H1 (cell line): ENCODE measurements at regions not wholly inside any gene's neighbourhood (a gene's known extent, or its start where the extent isn't known, plus 50 kb on each side); places are given as distances from the start of the nearest gene placed in this dataset.

Source experiments
- CTCF ChIA-PET: fragments of 300-600 bp; sonication (Branson Sonifier 250); formaldehyde crosslinking; loops from one replicate; lab custom pipeline; 2021; ENCODE audit not compliant: partially characterized antibody; lab: Charles Lee
- POLR2A ChIA-PET: fragments of 300-600 bp; sonication (Branson Sonifier 250); formaldehyde crosslinking; loops from one replicate; lab custom pipeline; 2021; ENCODE audit warnings: inconsistent platforms; ENCODE audit not compliant: partially characterized antibody; lab: Charles Lee
- DNase-seq, 2 experiments: peaks; one replicate each; pipeline versions ENCODE4 v3.0.0 to v3.0.0-alpha.2; 2010 to 2022; ENCODE audit warnings: low spot score in 2 of 2, low read depth in 1 of 2, mixed read lengths in 1 of 2
- FAIRE-seq: peaks from 2 replicates; lab custom pipeline; 2011; peaks lifted over from hg19 to GRCh38; lab: Jason Lieb, UNC
- H2AFZ ChIP-seq: 2 replicates; pipeline ENCODE4 v1.8.1; 2012; ENCODE audit warnings: low read length, inconsistent platforms
- H2AK5ac ChIP-seq: 2 replicates; pipeline ENCODE4 v1.6.1; 2013; ENCODE audit warnings: low read depth, low read length
- H2BK120ac ChIP-seq: replicated peaks from 2 replicates; pipeline ENCODE3; 2013; ENCODE audit warnings: low read depth, low read length, inconsistent platforms
- H2BK12ac ChIP-seq: 2 replicates; pipeline ENCODE4 v1.6.1; 2013; ENCODE audit warnings: low read depth, low read length
- H2BK15ac ChIP-seq: 2 replicates; pipeline ENCODE4 v1.6.1; 2013; ENCODE audit warnings: low read length
- H2BK20ac ChIP-seq: 2 replicates; pipeline ENCODE4 v1.6.1; 2013; ENCODE audit warnings: low read length
- H2BK5ac ChIP-seq: 2 replicates; pipeline ENCODE4 v1.6.1; 2013; ENCODE audit warnings: low read depth, low read length
- H3K14ac ChIP-seq: 2 replicates; pipeline ENCODE4 v1.6.1; 2013; ENCODE audit warnings: inconsistent platforms; ENCODE audit not compliant: insufficient read length
- H3K18ac ChIP-seq: 2 replicates; pipeline ENCODE4 v1.6.1; 2013; ENCODE audit warnings: low read length; ENCODE audit errors: extremely low read depth
- H3K23ac ChIP-seq: 2 replicates; pipeline ENCODE4 v1.6.1; 2013; ENCODE audit warnings: inconsistent platforms; ENCODE audit not compliant: insufficient read length
- H3K23me2 ChIP-seq: 2 replicates; pipeline ENCODE4 v1.6.1; 2013; ENCODE audit warnings: low read depth, low read length
- H3K27ac ChIP-seq: 2 replicates; pipeline ENCODE4 v1.6.1; 2011; ENCODE audit warnings: low read depth, low read length, inconsistent platforms
- H3K27me3 ChIP-seq, 4 experiments: replicated peaks in 1 of 4; 1 replicate in 1 of 4; 2 replicates in 3 of 4; pipeline versions ENCODE4 v1.6.1 to v1.8.1; 2011 to 2013; ENCODE audit warnings: low read length in 3 of 4, mild to moderate bottlenecking in 3 of 4, inconsistent platforms in 2 of 4, mixed read lengths in 2 of 4, moderate library complexity in 1 of 4; ENCODE audit not compliant: control insufficient read depth in 3 of 4, insufficient read depth in 3 of 4; ENCODE audit errors: extremely low read depth in 1 of 4
- H3K36me3 ChIP-seq, 4 experiments: 2 replicates each; pipeline versions ENCODE4 v1.6.1 to v1.8.1; 2011 to 2013; ENCODE audit warnings: mild to moderate bottlenecking in 4 of 4, low read length in 3 of 4, moderate library complexity in 2 of 4, control low read depth in 1 of 4, inconsistent platforms in 1 of 4; ENCODE audit not compliant: insufficient read depth in 4 of 4, control insufficient read depth in 2 of 4
- H3K4ac ChIP-seq: replicated peaks from 2 replicates; pipeline ENCODE3; 2013; ENCODE audit warnings: low read length, low read depth, mixed read lengths, inconsistent platforms; ENCODE audit not compliant: insufficient read length
- H3K4me1 ChIP-seq, 4 experiments: replicated peaks in 1 of 4; 1 replicate in 1 of 4; 2 replicates in 3 of 4; pipeline versions ENCODE4 v1.6.1 to v1.8.1; 2011 to 2013; ENCODE audit warnings: low read length in 3 of 4, inconsistent platforms in 2 of 4, mixed read lengths in 1 of 4; ENCODE audit not compliant: insufficient read depth in 4 of 4, control insufficient read depth in 3 of 4
- H3K4me2 ChIP-seq, 2 experiments: 2 replicates each; pipeline versions ENCODE4 v1.6.1 to v1.8.1; 2011 to 2013; ENCODE audit warnings: low read depth in 2 of 2, low read length in 2 of 2, control low read depth in 1 of 2, inconsistent platforms in 1 of 2, mild to moderate bottlenecking in 1 of 2; ENCODE audit not compliant: insufficient read depth in 1 of 2
- H3K4me3 ChIP-seq, 4 experiments: fragments of 200-600, 300-600 bp in 1 of 4; sonication (generic), shearing (Covaris generic), sonication (Bioruptor Twin) in 1 of 4; 2 replicates each; pipeline versions ENCODE4 v1.5.1 to v1.8.1; 2011 to 2016; ENCODE audit warnings: low read length in 4 of 4, low read depth in 3 of 4, control low read depth in 2 of 4, inconsistent platforms in 2 of 4, mild to moderate bottlenecking in 2 of 4, mixed read lengths in 1 of 4, moderate library complexity in 1 of 4; ENCODE audit not compliant: insufficient read depth in 2 of 4; ENCODE audit errors: extremely low read depth in 1 of 4
- H3K56ac ChIP-seq: replicated peaks from 2 replicates; pipeline ENCODE3; 2013; ENCODE audit warnings: low read depth, mild to moderate bottlenecking, mixed read lengths, low read length, inconsistent platforms; ENCODE audit not compliant: insufficient read length
- H3K79me1 ChIP-seq: 2 replicates; pipeline ENCODE4 v1.6.1; 2013; ENCODE audit warnings: low read depth, low read length, control low read depth
- H3K79me2 ChIP-seq, 2 experiments: 2 replicates each; pipeline versions ENCODE4 v1.6.1 to v1.8.1; 2012 to 2013; ENCODE audit warnings: low read length in 2 of 2, mild to moderate bottlenecking in 2 of 2, inconsistent platforms in 1 of 2; ENCODE audit not compliant: insufficient read depth in 2 of 2, control insufficient read depth in 1 of 2
- H3K9ac ChIP-seq, 4 experiments: replicated peaks in 1 of 4; 1 replicate in 1 of 4; 2 replicates in 3 of 4; pipeline versions ENCODE4 v1.6.1 to v1.8.1; 2011 to 2013; ENCODE audit warnings: low read depth in 3 of 4, low read length in 3 of 4, control low read depth in 2 of 4, mild to moderate bottlenecking in 2 of 4, moderate library complexity in 2 of 4, inconsistent platforms in 1 of 4; ENCODE audit errors: extremely low read depth in 1 of 4
- H3K9me3 ChIP-seq, 2 experiments: 2 replicates each; pipeline versions ENCODE4 v1.6.1 to v1.8.1; 2012 to 2013; ENCODE audit warnings: mild to moderate bottlenecking in 2 of 2, moderate library complexity in 2 of 2, control low read depth in 1 of 2, inconsistent platforms in 1 of 2, low read depth in 1 of 2, low read length in 1 of 2, mixed read lengths in 1 of 2; ENCODE audit not compliant: insufficient read depth in 2 of 2
- H4K20me1 ChIP-seq, 2 experiments: replicated peaks in 1 of 2; 2 replicates each; pipeline versions ENCODE3 to v1.8.1; 2011 to 2013; ENCODE audit warnings: inconsistent platforms in 2 of 2, low read length in 2 of 2, mild to moderate bottlenecking in 1 of 2; ENCODE audit not compliant: insufficient read depth in 2 of 2, control insufficient read depth in 1 of 2
- H4K5ac ChIP-seq: 2 replicates; pipeline ENCODE4 v1.6.1; 2013; ENCODE audit warnings: low read length, low read depth, mixed read lengths, inconsistent platforms; ENCODE audit not compliant: insufficient read length
- H4K8ac ChIP-seq: 2 replicates; pipeline ENCODE4 v1.8.0; 2013; ENCODE audit warnings: mild to moderate bottlenecking, moderate library complexity, low read length, inconsistent platforms; ENCODE audit not compliant: insufficient read depth; ENCODE audit errors: extremely low read depth
- H4K91ac ChIP-seq: replicated peaks from 2 replicates; pipeline ENCODE3; 2013; ENCODE audit warnings: low read length, mixed read lengths, inconsistent platforms; ENCODE audit not compliant: insufficient read length
- ASH2L ChIP-seq: fragments of 200-600, 300-600 bp; sonication (generic); IDR thresholded peaks from one replicate; pipeline ENCODE4 v1.7.1; 2017; ENCODE audit warnings: low read length
- CHD1 ChIP-seq: IDR thresholded peaks from 2 replicates; pipeline ENCODE4 v1.6.1; 2012; ENCODE audit warnings: low read depth, low read length, improper control_type of control experiment
- CHD2 ChIP-seq: IDR thresholded peaks from 2 replicates; pipeline ENCODE4 v1.6.1; 2012; ENCODE audit warnings: low read length, improper control_type of control experiment
- FOSL1 ChIP-seq: IDR thresholded peaks from 2 replicates; pipeline ENCODE4 v1.6.1; 2011; ENCODE audit warnings: mild to moderate bottlenecking, low read depth, low read length, moderate library complexity; ENCODE audit not compliant: insufficient read depth
- GTF2F1 ChIP-seq: IDR thresholded peaks from 2 replicates; pipeline ENCODE4 v1.6.1; 2012; ENCODE audit warnings: low read depth, low read length, improper control_type of control experiment, borderline replicate concordance
- KDM4A ChIP-seq: IDR thresholded peaks from one replicate; pipeline ENCODE4 v1.7.1; 2012; ENCODE audit warnings: low read depth, mild to moderate bottlenecking, moderate library complexity, low read length, inconsistent platforms; ENCODE audit not compliant: severe bottlenecking
- MAFK ChIP-seq: IDR thresholded peaks from 2 replicates; pipeline ENCODE4 v1.6.1; 2012; ENCODE audit warnings: low read depth, mild to moderate bottlenecking, improper control_type of control experiment, low read length
- RNF2 ChIP-seq: fragments of 200-900, 300-1000 bp; sonication (generic); IDR thresholded peaks from 2 replicates; pipeline ENCODE4 v1.7.1; 2016; ENCODE audit warnings: borderline replicate concordance, low read depth, mild to moderate bottlenecking, antibody characterized with exemption, low read length; ENCODE audit not compliant: poor library complexity, severe bottlenecking; ENCODE audit errors: missing control alignments
- SIN3A ChIP-seq, 2 experiments: IDR thresholded peaks in 1 of 2; conservative IDR thresholded peaks in 1 of 2; 2 replicates each; pipeline ENCODE4 v1.6.1; 2011 to 2012; ENCODE audit warnings: low read length in 2 of 2, improper control_type of control experiment in 1 of 2, low read depth in 1 of 2, mild to moderate bottlenecking in 1 of 2
- SIRT6 ChIP-seq: IDR thresholded peaks from one replicate; pipeline ENCODE4 v1.7.1; 2012; ENCODE audit warnings: low read length, inconsistent platforms
- SP1 ChIP-seq: IDR thresholded peaks from 2 replicates; pipeline ENCODE4 v1.6.1; 2011; ENCODE audit warnings: low read depth, low read length
- SP2 ChIP-seq: IDR thresholded peaks from 2 replicates; pipeline ENCODE4 v1.6.1; 2012; ENCODE audit warnings: mild to moderate bottlenecking, low read length, inconsistent platforms
- SRF ChIP-seq: IDR thresholded peaks from 2 replicates; pipeline ENCODE4 v1.6.1; 2011; ENCODE audit warnings: mild to moderate bottlenecking, low read depth, low read length, moderate library complexity
- TAF7 ChIP-seq: optimal IDR thresholded peaks from 2 replicates; pipeline ENCODE3; 2011; ENCODE audit warnings: low read depth, mild to moderate bottlenecking, inconsistent platforms, low read length, moderate library complexity, borderline replicate concordance
- TCF12 ChIP-seq: IDR thresholded peaks from 2 replicates; pipeline ENCODE4 v1.6.1; 2011; ENCODE audit warnings: low read depth, mild to moderate bottlenecking, low read length
- WGBS, 2 experiments: shearing (Covaris generic) in 1 of 2; methylation state at CpG; one replicate each; pipeline versions ENCODE4 v1.1.6 to v1.1.7; 2013 to 2015; ENCODE audit warnings: low lambda C conversion rate in 2 of 2, mixed read lengths in 2 of 2, inconsistent platforms in 1 of 2, low coverage in 1 of 2, missing lambda C conversion rate in 1 of 2; ENCODE audit not compliant: insufficient replicate concordance in 2 of 2, insufficient coverage in 1 of 2, insufficient read length in 1 of 2; ENCODE audit errors: extremely low coverage in 1 of 2, missing lambda C conversion rate in 1 of 2; 5-methylcytosine and 5-hydroxymethylcytosine counted together

DNA sequence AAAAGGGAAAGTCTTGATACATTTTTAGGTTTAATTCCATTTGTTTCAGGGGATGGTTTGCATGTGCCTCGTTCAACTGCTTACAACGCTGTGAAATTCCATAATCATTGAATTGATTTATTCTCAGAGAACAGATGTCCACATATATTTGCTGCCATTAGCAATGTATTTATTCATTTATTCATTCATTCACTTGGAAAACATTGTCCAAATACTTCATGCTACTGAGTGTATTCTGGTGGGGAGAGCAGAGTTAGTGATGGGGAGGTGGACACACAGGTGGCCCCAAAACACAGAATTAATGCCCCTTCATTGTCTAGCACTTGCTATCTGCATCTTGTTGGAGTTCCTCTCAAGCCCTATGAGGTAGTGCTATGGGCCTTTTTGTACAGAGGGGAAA lies 141.2 kb upstream of the PARP11 start:
- H3K14ac ChIP-seq = no peak overlapping the region
- H3K56ac ChIP-seq = no peak overlapping the region
- H3K79me1 ChIP-seq = no peaks in the 10 kb centered on the region
- H2BK5ac ChIP-seq = no peak overlapping the region
- peak overlapping the region; percentile 51; the same call in 1 of the 2 replicates for H2BK20ac ChIP-seq
- no peak overlapping the region for H4K91ac ChIP-seq
- no peak overlapping the region for H3K27ac ChIP-seq
- no peak overlapping the region for H2BK15ac ChIP-seq
- H4K5ac ChIP-seq = no peak overlapping the region
- no peak overlapping the region for H3K4me3 ChIP-seq
- H2BK12ac ChIP-seq = no peak overlapping the region
- H3K36me3 ChIP-seq = no peaks in the 10 kb centered on the region
- FAIRE-seq (no peak), DNase-seq (no peak)
- peaks cover 0 to 3% (median 0%) of the 10 kb centered on the region in 4 experiments; a peak in 1 of 7 replicates for H3K27me3 ChIP-seq
- H2AK5ac ChIP-seq = no peak overlapping the region
- no peaks in the 10 kb centered on the region for H3K23me2 ChIP-seq
- H3K9ac ChIP-seq = no peak overlapping the region
- no peaks in the 10 kb centered on the region for H4K20me1 ChIP-seq
- no peaks in the 10 kb centered on the region for H3K4me1 ChIP-seq
- no peak overlapping the region for H2AFZ ChIP-seq
- H3K4me2 ChIP-seq = no peak overlapping the region
- no peak overlapping the region for H3K4ac ChIP-seq
- POLR2A ChIA-PET = interaction anchor here (2.2 kb wide), 1 partner anchor 11 kb away, joined by 10 read pairs; no protein-coding TSS in a partner anchor
- CTCF ChIA-PET = interaction anchor here (0.8 to 2.1 kb wide), 5 partner anchors 10 to 24 kb away, joined by 3 to 7 read pairs (median 3); no protein-coding TSS in a partner anchor
- H4K8ac ChIP-seq = no peak overlapping the region
- no peak overlapping the region for H3K18ac ChIP-seq
- H3K23ac ChIP-seq = no peak overlapping the region
- H2BK120ac ChIP-seq = no peak overlapping the region
- 87% methylated on average over 2 of the region's 2 CpGs; no CpG with 5 or more reads in 1 of the 2 experiments for WGBS, 2 experiments
- no peaks in the 10 kb centered on the region for H3K79me2 ChIP-seq
- no peaks in the 10 kb centered on the region for H3K9me3 ChIP-seq
- TF ChIP-seq KDM4A = no peak
- no peak for TF ChIP-seq CHD1
- TF ChIP-seq ASH2L = no peak
- TF ChIP-seq SP1 = no peak
- no peak for TF ChIP-seq FOSL1
- TF ChIP-seq TCF12 = no peak
- no peak for TF ChIP-seq MAFK
- no peak for TF ChIP-seq SRF
- TF ChIP-seq RNF2 = no peak
- no peak for TF ChIP-seq SIN3A (conservative IDR thresholded peaks at IDR 0.05 in 1 of 2, IDR thresholded peaks at IDR 0.05 in 1 of 2; ENCODE audit: low read depth in 1 of 2, low read length in 2 of 2)
- no peak for TF ChIP-seq SP2
- TF ChIP-seq SIRT6 = no peak
- TF ChIP-seq CHD2 = no peak
- no peak for TF ChIP-seq GTF2F1
- TF ChIP-seq TAF7 = no peak
